Neural cell (in vitro differentiated cells): ENCODE measurements at regions not wholly inside any gene's neighbourhood (a gene's known extent, or its start where the extent isn't known, plus 50 kb on each side); places are given as distances from the start of the nearest gene placed in this dataset.

Experiments
- H2AFZ ChIP-seq: fragments of 200-600, 300-800 bp; sonication (generic), shearing (Covaris generic); 2 replicates; pipeline ENCODE4 v1.6.0; 2014; ENCODE audit warnings: low read depth, mild to moderate bottlenecking, antibody characterized with exemption, low read length, moderate library complexity
- H3F3A ChIP-seq: fragments of 200-600 bp; shearing (Covaris generic); 2 replicates; pipeline ENCODE4 v1.6.1; 2016; ENCODE audit warnings: mild to moderate bottlenecking, moderate library complexity, mixed read lengths, antibody characterized with exemption, low read length; ENCODE audit not compliant: insufficient read depth, poor library complexity, severe bottlenecking
- H3K27ac ChIP-seq: fragments of 200-600, 300-800 bp; sonication (generic), shearing (Covaris generic); 2 replicates; pipeline ENCODE4 v1.5.1; 2014; ENCODE audit warnings: mild to moderate bottlenecking, low read length, moderate library complexity
- H3K27me3 ChIP-seq: fragments of 300-800, 200-600 bp; sonication (generic), shearing (Covaris generic); 2 replicates; pipeline ENCODE4 v1.6.0; 2014; ENCODE audit warnings: mild to moderate bottlenecking, low read depth, low read length, moderate library complexity; ENCODE audit not compliant: insufficient read depth
- H3K36me3 ChIP-seq: fragments of 300-800, 200-600 bp; sonication (generic), shearing (Covaris generic); 2 replicates; pipeline ENCODE4 v1.5.1; 2014; ENCODE audit warnings: mild to moderate bottlenecking, antibody characterized with exemption, low read length, moderate library complexity; ENCODE audit not compliant: insufficient read depth
- H3K4me2 ChIP-seq: fragments of 300-800, 200-600 bp; sonication (generic), shearing (Covaris generic); 2 replicates; pipeline ENCODE4 v1.6.0; 2014; ENCODE audit warnings: mild to moderate bottlenecking, low read length
- H3K4me3 ChIP-seq: fragments of 300-800, 200-600 bp; sonication (generic), shearing (Covaris generic); 2 replicates; pipeline ENCODE4 v1.5.1; 2014; ENCODE audit warnings: mild to moderate bottlenecking, low read length, moderate library complexity
- H3K79me2 ChIP-seq: fragments of 200-600 bp; shearing (Covaris generic); replicated peaks from 2 replicates; pipeline ENCODE4 v1.6.0; 2014; ENCODE audit warnings: mild to moderate bottlenecking, low read length, moderate library complexity; ENCODE audit not compliant: insufficient read depth
- H3K9ac ChIP-seq: fragments of 300-800, 200-600 bp; sonication (generic), shearing (Covaris generic); 2 replicates; pipeline ENCODE4 v1.6.1; 2016; ENCODE audit warnings: mild to moderate bottlenecking, low read length, mixed read lengths
- H3K9me2 ChIP-seq: fragments of 200-600 bp; shearing (Covaris generic); 2 replicates; pipeline ENCODE4 v1.6.1; 2016; ENCODE audit warnings: mild to moderate bottlenecking, low read length, mixed read lengths; ENCODE audit not compliant: insufficient read depth
- H3K9me3 ChIP-seq: fragments of 200-600, 300-800 bp; sonication (generic), shearing (Covaris generic); 2 replicates; pipeline ENCODE4 v1.6.1; 2016; ENCODE audit warnings: mild to moderate bottlenecking, mixed run types, low read length, moderate library complexity, mixed read lengths
- H4K20me1 ChIP-seq: fragments of 200-600 bp; shearing (Covaris generic); 2 replicates; pipeline ENCODE4 v1.6.1; 2016; ENCODE audit warnings: mild to moderate bottlenecking, mixed run types; ENCODE audit not compliant: insufficient read depth
- CTCF ChIP-seq: fragments of 450-650 bp; IDR thresholded peaks from 2 replicates; pipeline ENCODE4 v1.5.1; 2014; ENCODE audit warnings: antibody characterized with exemption, mild to moderate bottlenecking, moderate library complexity; ENCODE audit not compliant: poor library complexity, severe bottlenecking
- EZH2 ChIP-seq: fragments of 200-600, 300-800 bp; shearing (Covaris generic), sonication (generic); IDR thresholded peaks from 2 replicates; pipeline ENCODE4 v1.6.1; 2014; ENCODE audit warnings: antibody characterized with exemption, low read length, borderline replicate concordance, mild to moderate bottlenecking; ENCODE audit not compliant: insufficient read depth, poor library complexity, severe bottlenecking
- MXI1 ChIP-seq: fragments of 450-650 bp; conservative IDR thresholded peaks from 2 replicates; pipeline ENCODE4 v1.6.1; 2014; ENCODE audit warnings: antibody characterized with exemption, mild to moderate bottlenecking; ENCODE audit not compliant: poor library complexity, severe bottlenecking
- POLR2AphosphoS5 ChIP-seq: IDR thresholded peaks from 2 replicates; pipeline ENCODE4 v1.6.1; 2012
- RAD21 ChIP-seq: fragments of 450-650 bp; conservative IDR thresholded peaks from 2 replicates; pipeline ENCODE4 v1.6.1; 2014; ENCODE audit warnings: antibody characterized with exemption, mild to moderate bottlenecking, moderate library complexity
- REST ChIP-seq: IDR thresholded peaks from 2 replicates; pipeline ENCODE4 v1.6.1; 2012; ENCODE audit warnings: borderline replicate concordance
- SMC3 ChIP-seq: fragments of 450-650 bp; conservative IDR thresholded peaks from 2 replicates; pipeline ENCODE4 v1.6.1; 2014; ENCODE audit warnings: antibody characterized with exemption, mild to moderate bottlenecking, moderate library complexity; ENCODE audit not compliant: poor library complexity

DNA sequence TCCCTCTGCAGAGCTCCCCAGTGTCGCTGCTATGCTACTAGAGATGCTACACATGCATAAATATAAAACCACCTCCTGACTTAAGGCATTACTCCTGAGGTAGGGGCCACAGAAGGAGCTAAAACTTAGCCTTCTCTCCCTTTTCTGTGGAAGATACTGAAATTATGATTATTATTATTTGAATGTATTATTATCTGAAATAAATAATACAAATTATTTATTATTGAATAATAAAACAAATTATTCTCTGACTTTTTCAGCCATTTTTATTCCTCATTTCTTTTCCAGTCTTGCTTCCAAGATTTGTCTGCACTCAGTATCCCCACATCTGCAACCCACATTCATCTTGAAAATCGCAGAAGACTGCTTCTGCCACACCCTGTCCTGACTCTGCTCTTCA, 414.9 kb upstream of the ACO1 start:
- Histone ChIP-seq H3K36me3 (no peaks in the 10 kb centered on the region), H3K9ac (no peak overlapping the region), H2AFZ (no peak overlapping the region), H3F3A (no peaks in the 10 kb centered on the region), H3K4me3 (no peak overlapping the region), H3K9me2 (no peaks in the 10 kb centered on the region), H3K9me3 (no peaks in the 10 kb centered on the region), H3K27ac (no peak overlapping the region), H3K4me2 (no peak overlapping the region), H3K27me3 (no peaks in the 10 kb centered on the region), H4K20me1 (no peaks in the 10 kb centered on the region), H3K79me2 (no peaks in the 10 kb centered on the region)
- TF ChIP-seq CTCF = no peak
- TF ChIP-seq SMC3 = no peak
- TF ChIP-seq EZH2 = no peak
- no peak for TF ChIP-seq REST
- no peak for TF ChIP-seq MXI1
- no peak for TF ChIP-seq RAD21

DNA sequence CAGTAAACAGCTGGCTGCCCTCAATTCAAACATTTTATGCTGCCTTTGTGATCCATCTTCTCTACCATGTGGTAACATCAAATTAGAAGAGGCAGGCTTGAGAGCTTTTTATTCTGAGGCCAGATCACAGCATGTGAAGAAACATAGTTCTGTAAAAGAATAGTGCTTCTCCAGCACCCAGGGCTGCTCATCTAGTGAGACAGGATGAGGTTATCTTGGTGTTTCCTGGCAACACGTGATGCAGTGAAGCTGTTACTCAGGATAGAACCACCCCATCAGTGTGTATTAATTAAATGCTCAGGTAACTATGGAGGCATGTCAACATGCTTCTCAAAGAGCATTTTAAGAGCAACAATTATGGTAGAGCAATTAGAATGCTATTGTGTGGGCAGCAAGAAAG, 400.5 kb upstream of the ACO1 start:
- peak; percentile 12 for TF ChIP-seq POLR2AphosphoS5
- TF ChIP-seq SMC3 = no peak
- no peak overlapping the region for H3K4me2 ChIP-seq
- no peaks in the 10 kb centered on the region for H4K20me1 ChIP-seq
- no peak overlapping the region for H3K4me3 ChIP-seq
- no peak overlapping the region for H2AFZ ChIP-seq
- H3F3A ChIP-seq = no peaks in the 10 kb centered on the region
- H3K9me2 ChIP-seq = no peaks in the 10 kb centered on the region
- no peaks in the 10 kb centered on the region for H3K9me3 ChIP-seq
- H3K9ac ChIP-seq = no peak overlapping the region
- no peaks in the 10 kb centered on the region for H3K27me3 ChIP-seq
- no peaks in the 10 kb centered on the region for H3K79me2 ChIP-seq
- H3K27ac ChIP-seq = peak overlapping the region; percentile 38
- H3K36me3 ChIP-seq = no peaks in the 10 kb centered on the region

DNA sequence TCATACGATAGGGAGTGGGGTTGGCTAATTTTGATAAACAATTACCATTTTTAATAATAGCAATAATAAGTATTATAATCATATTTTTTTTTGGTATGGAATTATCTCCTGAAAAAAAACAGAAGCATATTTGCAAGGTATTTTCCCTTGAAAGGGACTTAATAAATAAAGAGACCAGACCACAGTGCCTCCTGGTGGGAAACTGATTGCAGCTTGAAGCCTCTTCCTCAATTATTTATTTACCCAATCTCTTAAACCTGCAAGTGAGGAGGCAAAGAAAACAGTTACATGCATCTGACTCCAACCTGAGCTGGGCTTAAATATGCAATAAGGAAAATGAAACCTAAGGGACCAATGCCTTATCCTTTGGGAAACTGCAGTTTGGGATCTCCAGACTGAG, 388.1 kb upstream of the ACO1 start:
- H3K36me3 ChIP-seq = no peaks in the 10 kb centered on the region
- H3K27me3 ChIP-seq = no peaks in the 10 kb centered on the region
- no peaks in the 10 kb centered on the region for H3K9me2 ChIP-seq
- H3K4me2 ChIP-seq = no peak overlapping the region
- H3K9me3 ChIP-seq = no peaks in the 10 kb centered on the region
- no peak for TF ChIP-seq EZH2
- H3K4me3 ChIP-seq = no peak overlapping the region
- no peak overlapping the region for H3K27ac ChIP-seq
- no peaks in the 10 kb centered on the region for H3K79me2 ChIP-seq
- no peaks in the 10 kb centered on the region for H4K20me1 ChIP-seq
- H3K9ac ChIP-seq = no peak overlapping the region
- H2AFZ ChIP-seq = no peak overlapping the region
- no peaks in the 10 kb centered on the region for H3F3A ChIP-seq
